Nephron progenitor cell (in vitro differentiated cells): ENCODE measurements at regions not wholly inside any gene's neighbourhood (a gene's known extent, or its start where the extent isn't known, plus 50 kb on each side); places are given as distances from the start of the nearest gene placed in this dataset.
"Not testable (repeated sequence)": the region's sequence is repeated elsewhere in the genome, so short reads cannot be mapped to it uniquely, and the experiment has no call there.

ENCODE experiments used
- DNase-seq: peaks from one replicate; pipeline ENCODE4 v3.0.0; 2021
- H3K27ac Mint-ChIP-seq: 2 replicates; pipeline ENCODE4 v1.8.0; 2021; ENCODE audit warnings: mild to moderate bottlenecking, moderate library complexity, mixed read lengths
- H3K27me3 Mint-ChIP-seq: 2 replicates; pipeline ENCODE4 v1.8.0; 2021; ENCODE audit warnings: mild to moderate bottlenecking, low read depth, mixed read lengths; ENCODE audit not compliant: poor library complexity
- H3K36me3 Mint-ChIP-seq: 2 replicates; pipeline ENCODE4 v1.8.0; 2021; ENCODE audit warnings: low read depth, mixed read lengths
- H3K4me1 Mint-ChIP-seq: 2 replicates; pipeline ENCODE4 v1.8.0; 2021; ENCODE audit warnings: mixed read lengths
- H3K4me3 Mint-ChIP-seq: 2 replicates; pipeline ENCODE4 v1.8.0; 2021; ENCODE audit warnings: mild to moderate bottlenecking, moderate library complexity, mixed read lengths
- H3K9me3 Mint-ChIP-seq: 2 replicates; pipeline ENCODE4 v1.8.0; 2021; ENCODE audit warnings: mild to moderate bottlenecking, moderate library complexity, mixed read lengths
- TF ChIP-seq, protein P1 (sequence below): fragments of 200-600 bp; sonication (generic); IDR thresholded peaks from 2 replicates; pipeline ENCODE4 v1.5.0; 2021; ENCODE audit warnings: antibody characterized with exemption

DNA sequence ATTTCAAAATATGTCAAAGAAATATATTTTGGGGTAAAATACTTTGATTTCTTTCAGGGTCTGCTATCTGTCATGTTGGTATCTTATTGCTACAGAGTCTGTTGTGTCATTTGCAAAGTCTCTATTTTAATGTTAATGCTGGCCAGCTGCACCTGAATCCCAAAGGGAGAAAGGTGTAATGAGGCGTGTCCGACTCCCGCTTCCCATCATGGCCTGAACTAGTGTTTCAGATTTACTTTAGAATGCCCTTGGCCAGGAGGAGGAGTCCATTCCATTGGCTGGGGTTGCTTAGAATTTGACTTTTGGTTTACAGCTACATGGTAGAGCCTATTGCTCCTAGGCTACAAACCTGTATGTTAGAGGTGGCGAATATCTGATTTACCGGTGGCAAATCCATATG is 69.3 kb downstream of the FAM50B start:
- Mint-ChIP-seq H3K4me3 (no peak overlapping the region), H3K4me1 (peaks cover 6% of the 10 kb centered on the region), H3K36me3 (no peaks in the 10 kb centered on the region), H3K27ac (no peak overlapping the region), H3K27me3 (peaks cover 11% of the 10 kb centered on the region), H3K9me3 (peaks cover 27% of the 10 kb centered on the region)
- TF ChIP-seq, protein P1, sequence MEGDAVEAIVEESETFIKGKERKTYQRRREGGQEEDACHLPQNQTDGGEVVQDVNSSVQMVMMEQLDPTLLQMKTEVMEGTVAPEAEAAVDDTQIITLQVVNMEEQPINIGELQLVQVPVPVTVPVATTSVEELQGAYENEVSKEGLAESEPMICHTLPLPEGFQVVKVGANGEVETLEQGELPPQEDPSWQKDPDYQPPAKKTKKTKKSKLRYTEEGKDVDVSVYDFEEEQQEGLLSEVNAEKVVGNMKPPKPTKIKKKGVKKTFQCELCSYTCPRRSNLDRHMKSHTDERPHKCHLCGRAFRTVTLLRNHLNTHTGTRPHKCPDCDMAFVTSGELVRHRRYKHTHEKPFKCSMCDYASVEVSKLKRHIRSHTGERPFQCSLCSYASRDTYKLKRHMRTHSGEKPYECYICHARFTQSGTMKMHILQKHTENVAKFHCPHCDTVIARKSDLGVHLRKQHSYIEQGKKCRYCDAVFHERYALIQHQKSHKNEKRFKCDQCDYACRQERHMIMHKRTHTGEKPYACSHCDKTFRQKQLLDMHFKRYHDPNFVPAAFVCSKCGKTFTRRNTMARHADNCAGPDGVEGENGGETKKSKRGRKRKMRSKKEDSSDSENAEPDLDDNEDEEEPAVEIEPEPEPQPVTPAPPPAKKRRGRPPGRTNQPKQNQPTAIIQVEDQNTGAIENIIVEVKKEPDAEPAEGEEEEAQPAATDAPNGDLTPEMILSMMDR, result no peak
- DNase-seq, result no peak

DNA sequence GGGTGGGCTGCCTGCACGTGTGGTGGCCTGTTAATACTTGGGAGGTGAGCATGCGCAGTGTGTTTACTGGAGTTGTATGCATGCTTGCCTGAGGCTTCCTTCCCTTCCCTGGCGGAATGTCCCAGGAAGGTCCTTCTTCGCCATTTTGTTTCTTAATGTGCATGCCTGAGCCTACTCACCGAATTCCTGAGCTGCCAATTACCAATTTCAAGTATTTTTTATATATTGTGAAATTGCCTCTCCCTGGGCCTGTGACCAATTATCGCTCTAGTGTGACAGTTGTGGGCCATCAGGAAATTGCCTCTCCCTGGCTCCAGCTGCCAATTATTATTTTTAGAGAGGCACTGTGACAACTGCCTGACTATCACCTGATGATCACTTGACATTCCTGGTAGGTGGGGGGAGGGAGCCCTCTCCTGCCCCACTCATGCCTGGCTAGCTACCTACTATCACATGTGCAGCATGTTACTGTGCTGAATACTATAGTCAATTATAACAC is 70.0 kb downstream of the FAM50B start:
- H3K27ac Mint-ChIP-seq, result no peak overlapping the region
- peaks cover 6% of the 10 kb centered on the region for H3K4me1 Mint-ChIP-seq
- peaks cover 27% of the 10 kb centered on the region for H3K9me3 Mint-ChIP-seq
- H3K27me3 Mint-ChIP-seq, result peaks cover 11% of the 10 kb centered on the region
- H3K36me3 Mint-ChIP-seq, result no peaks in the 10 kb centered on the region
- TF ChIP-seq, protein P1, result no peak
- no peak for DNase-seq
- H3K4me3 Mint-ChIP-seq, result no peak overlapping the region

DNA sequence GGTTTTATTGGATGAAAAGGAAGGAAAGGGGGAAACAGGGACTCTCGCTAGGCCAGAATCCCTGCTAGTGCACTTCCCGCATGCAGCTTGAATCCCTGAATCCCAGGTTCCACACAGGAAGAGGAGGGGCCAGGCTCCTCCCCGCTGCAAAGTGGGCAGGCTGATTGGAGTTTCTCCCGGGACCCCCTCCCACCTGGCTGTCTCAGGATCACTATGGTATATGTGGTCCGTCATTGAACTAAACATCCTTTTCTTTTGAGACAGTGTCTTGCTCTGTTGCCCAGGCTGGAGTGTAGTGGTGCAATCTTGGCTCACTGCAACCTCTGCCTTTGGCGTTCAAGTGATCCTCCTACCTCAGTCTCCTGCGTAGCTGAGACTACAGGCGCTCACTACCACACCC is 70.7 kb downstream of the FAM50B start:
- Mint-ChIP-seq H3K9me3 (peaks cover 27% of the 10 kb centered on the region), H3K4me3 (no peak overlapping the region), H3K4me1 (peaks cover 6% of the 10 kb centered on the region), H3K36me3 (no peaks in the 10 kb centered on the region), H3K27ac (no peak overlapping the region), H3K27me3 (peaks cover 13% of the 10 kb centered on the region)
- TF ChIP-seq, protein P1, result no peak
- no peak for DNase-seq

DNA sequence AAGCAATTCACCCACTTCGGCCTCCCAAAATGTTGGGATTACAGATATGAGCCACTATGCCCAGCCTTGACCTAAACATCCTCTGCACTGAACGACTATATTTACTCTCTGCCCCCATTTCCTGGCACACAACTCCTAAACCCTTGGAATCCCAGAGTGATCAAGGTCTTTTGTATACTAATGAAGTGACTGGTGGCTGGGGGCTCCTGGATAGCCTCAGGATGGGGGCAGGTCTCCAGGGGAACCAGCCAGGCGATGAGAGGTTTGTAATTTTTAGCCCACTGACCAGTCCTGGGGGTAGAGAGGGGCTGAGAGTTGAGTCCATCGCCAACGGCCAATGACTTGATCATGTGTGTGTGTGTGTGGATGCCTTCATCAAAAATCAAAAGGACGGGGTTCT is 71.1 kb downstream of the FAM50B start:
- Mint-ChIP-seq H3K27me3 (peaks cover 16% of the 10 kb centered on the region), H3K36me3 (no peaks in the 10 kb centered on the region), H3K9me3 (peaks cover 24% of the 10 kb centered on the region), H3K4me3 (no peak overlapping the region), H3K4me1 (peaks cover 9% of the 10 kb centered on the region), H3K27ac (no peak overlapping the region)
- TF ChIP-seq, protein P1, result no peak
- no peak for DNase-seq

DNA sequence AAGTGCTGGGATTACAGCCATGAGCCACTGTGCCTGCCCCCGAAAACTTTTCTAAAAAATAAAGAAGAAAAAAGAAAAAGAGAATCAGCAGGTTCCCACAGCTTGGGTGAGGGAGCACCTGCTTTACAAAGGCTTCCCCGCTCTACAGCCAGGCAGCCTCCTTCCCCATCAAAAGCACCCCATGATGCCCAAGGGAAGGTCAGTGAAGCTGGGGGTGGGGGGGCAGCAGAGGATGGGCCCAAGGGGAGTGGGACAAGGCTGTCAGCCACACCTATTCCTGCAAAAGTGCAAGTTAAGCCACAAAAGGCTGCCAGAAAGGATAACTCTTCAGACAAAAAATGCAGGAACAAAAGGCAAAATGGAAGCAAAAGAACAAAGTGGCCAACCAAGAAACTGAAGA is 72.5 kb downstream of the FAM50B start:
- no peak for DNase-seq
- TF ChIP-seq, protein P1, result no peak
- Mint-ChIP-seq H3K36me3 (no peaks in the 10 kb centered on the region), H3K4me1 (peaks cover 18% of the 10 kb centered on the region), H3K9me3 (peaks cover 20% of the 10 kb centered on the region), H3K27ac (no peak overlapping the region), H3K4me3 (no peak overlapping the region), H3K27me3 (peaks cover 16% of the 10 kb centered on the region)

DNA sequence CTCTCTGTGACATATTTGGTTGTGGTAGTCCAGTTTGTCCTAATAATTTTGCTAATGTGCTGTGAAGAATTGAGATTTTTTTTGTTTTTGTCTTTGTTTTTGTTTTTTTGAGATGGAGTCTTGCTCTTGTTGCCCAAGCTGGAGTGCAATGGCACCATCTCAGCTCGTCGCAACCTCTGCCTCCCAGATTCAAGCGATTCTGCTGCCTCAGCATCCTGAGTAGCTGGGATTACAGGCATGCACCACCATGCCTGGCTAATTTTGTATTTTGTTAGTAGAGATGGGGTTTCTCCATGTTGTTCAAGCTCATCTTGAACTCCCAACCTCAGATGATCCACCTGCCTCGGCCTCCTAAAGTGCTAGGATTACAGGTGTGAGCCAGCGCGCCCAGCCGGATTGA is 73.4 kb downstream of the FAM50B start:
- Mint-ChIP-seq H3K27me3 (peaks cover 16% of the 10 kb centered on the region), H3K4me1 (peaks cover 18% of the 10 kb centered on the region), H3K9me3 (peaks cover 11% of the 10 kb centered on the region)
- H3K36me3 Mint-ChIP-seq, DNase-seq, H3K4me3 Mint-ChIP-seq, H3K27ac Mint-ChIP-seq: not testable (repeated sequence)

DNA sequence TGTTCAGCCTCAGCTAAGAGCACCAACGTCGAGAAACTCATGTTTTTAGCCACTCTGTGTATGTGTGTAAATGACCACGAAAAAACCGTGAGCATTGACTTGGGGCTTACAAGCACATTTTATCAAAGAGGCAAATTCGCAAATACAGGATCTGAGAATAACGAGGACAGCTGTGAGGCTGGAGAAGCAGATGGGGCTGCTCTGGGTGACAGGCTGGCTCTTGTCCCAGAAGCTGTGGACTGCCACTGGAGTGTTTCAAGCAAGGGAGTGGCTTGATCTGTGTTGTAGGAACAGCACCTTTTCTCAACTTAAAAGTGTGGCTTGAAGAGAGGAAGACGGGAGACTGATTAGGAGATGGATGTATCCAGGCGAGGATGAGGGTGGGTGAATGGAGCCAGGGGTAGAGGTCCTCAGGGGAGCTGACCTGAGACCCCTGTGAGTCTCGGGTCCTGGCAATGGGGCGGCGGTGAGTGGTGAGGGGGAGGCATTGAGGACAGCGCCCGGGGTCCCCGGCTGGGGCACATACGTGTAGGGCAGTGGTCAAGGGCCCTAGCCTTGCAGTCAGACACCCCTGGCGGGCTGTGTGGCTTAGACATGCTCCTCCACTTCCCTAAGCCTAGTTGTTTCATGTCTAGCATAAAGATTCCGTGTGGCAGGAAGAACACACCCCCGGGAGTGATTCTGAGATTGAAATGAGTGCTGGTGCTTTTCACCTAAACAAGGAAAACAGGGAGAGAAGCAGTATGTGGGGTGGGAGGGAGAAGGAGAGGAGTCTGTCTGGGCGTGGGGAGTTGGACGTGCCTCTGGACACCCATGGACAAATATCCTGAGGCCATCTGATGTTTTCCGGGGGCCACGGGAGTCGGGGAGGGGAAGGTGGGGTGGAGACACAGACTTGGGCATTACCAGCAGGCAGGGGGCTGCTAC is 76.3 kb downstream of the FAM50B start:
- H3K4me3 Mint-ChIP-seq, H3K36me3 Mint-ChIP-seq, DNase-seq, H3K9me3 Mint-ChIP-seq: not testable (repeated sequence)
- H3K27me3 Mint-ChIP-seq, result peaks cover 16% of the 10 kb centered on the region
- peaks cover 12% of the 10 kb centered on the region for H3K4me1 Mint-ChIP-seq
- peak overlapping the region; percentile 89 for H3K27ac Mint-ChIP-seq
